Astrocyte of the spinal cord (primary cell): ENCODE measurements at regions not wholly inside any gene's neighbourhood (a gene's known extent, or its start where the extent isn't known, plus 50 kb on each side); places are given as distances from the start of the nearest gene placed in this dataset.
"Not testable (repeated sequence)": the region's sequence is repeated elsewhere in the genome, so short reads cannot be mapped to it uniquely, and the experiment has no call there.

Source experiments
- DNase-seq: peaks from one replicate; pipeline ENCODE4 v3.0.0; 2011; ENCODE audit warnings: low read depth, low spot score
- H3K4me3 ChIP-seq: 2 replicates; pipeline ENCODE4 v1.5.1; 2011; ENCODE audit warnings: low read depth, mild to moderate bottlenecking, low read length, moderate library complexity
- in situ Hi-C: cut with HindIII; loops from 2 replicates; pipeline ENCODE4 v1.10.0; 2017; ENCODE audit warnings: low sequenced_read_pairs
- TF ChIP-seq, protein P1 (sequence below): IDR thresholded peaks from 2 replicates; pipeline ENCODE4 v1.5.1; 2012; ENCODE audit warnings: low read depth, mild to moderate bottlenecking, low read length, inconsistent platforms

DNA sequence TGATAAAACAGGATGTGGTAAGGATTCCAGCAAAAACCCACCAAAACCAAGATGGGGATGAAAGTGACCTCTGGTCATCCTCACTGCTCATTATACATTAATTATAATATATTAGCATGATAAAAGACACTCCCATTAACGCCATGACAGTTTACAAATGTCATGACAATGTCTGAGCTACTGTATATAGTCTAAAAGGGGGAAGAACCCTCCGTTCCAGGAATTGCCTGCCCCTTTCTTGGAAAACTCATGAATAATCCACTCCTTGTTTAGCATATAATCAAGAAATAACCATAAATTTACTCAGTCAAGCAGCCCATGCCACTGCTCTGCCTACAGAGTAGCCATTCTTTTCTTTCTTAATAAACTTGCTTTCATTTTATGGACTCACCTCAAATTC is 96.4 kb upstream of the VLDLR start:
- TF ChIP-seq, protein P1, sequence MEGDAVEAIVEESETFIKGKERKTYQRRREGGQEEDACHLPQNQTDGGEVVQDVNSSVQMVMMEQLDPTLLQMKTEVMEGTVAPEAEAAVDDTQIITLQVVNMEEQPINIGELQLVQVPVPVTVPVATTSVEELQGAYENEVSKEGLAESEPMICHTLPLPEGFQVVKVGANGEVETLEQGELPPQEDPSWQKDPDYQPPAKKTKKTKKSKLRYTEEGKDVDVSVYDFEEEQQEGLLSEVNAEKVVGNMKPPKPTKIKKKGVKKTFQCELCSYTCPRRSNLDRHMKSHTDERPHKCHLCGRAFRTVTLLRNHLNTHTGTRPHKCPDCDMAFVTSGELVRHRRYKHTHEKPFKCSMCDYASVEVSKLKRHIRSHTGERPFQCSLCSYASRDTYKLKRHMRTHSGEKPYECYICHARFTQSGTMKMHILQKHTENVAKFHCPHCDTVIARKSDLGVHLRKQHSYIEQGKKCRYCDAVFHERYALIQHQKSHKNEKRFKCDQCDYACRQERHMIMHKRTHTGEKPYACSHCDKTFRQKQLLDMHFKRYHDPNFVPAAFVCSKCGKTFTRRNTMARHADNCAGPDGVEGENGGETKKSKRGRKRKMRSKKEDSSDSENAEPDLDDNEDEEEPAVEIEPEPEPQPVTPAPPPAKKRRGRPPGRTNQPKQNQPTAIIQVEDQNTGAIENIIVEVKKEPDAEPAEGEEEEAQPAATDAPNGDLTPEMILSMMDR = no peak
- in situ Hi-C loops = no loop called here
- no peak for DNase-seq
- no peak overlapping the region for H3K4me3 ChIP-seq

DNA sequence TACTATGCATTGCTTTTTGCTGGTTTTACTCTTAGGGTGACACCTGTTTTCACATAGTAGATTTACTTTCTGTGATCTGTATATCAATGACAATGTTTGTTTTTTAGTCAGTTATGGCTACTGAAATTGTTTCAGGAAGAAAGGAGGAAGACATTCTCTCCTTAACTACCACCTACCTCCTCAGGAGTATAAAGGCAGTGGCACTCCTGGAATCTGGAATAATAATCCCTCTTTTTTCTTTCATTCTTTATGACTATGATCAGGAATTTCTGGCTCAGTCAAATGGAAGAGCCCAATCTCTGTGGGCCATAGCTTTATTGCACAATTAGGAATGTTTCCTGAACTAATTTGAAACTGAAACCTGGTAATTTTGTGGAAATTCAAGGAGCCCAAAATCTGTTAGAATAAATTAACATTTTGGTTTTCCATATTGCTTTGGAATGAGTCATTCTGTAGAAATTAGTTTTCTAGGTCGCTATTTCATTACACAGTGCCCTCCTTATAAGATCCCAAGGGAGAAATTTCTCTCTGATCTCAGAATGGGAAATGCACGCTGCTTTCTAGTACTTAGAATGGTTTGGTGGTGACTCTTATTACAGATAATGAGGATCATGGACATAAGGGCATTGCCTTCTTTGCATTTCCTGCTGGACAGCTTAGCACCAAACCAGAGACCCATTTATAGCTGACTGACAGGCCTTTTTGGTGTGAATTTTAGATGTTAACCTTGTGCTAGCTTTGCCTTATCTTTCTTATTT is 95.3 kb upstream of the VLDLR start:
- H3K4me3 ChIP-seq = no peak overlapping the region
- TF ChIP-seq, protein P1 = no peak
- in situ Hi-C loops = no loop called here
- no peak for DNase-seq

DNA sequence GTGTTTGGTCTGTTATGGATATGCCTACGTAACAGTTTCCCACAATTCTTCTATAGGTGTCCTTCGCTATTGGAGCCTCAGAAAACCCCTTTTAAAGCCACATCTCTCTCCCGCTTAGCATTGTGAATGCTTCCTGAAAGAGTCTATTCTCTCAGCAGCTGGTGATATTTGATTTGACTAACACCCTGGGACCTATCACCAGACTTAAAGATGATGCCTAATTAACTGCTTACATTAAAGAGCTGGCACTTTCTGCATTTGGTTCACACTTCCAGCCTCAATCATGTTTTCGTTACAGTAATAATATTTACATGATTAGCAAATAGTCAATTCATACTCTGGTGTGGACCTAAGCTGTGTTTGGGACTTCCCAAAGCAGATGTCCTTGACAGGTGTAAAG is 90.1 kb upstream of the VLDLR start:
- no peak overlapping the region for H3K4me3 ChIP-seq
- TF ChIP-seq, protein P1 = no peak
- in situ Hi-C loops = no loop called here
- no peak for DNase-seq

DNA sequence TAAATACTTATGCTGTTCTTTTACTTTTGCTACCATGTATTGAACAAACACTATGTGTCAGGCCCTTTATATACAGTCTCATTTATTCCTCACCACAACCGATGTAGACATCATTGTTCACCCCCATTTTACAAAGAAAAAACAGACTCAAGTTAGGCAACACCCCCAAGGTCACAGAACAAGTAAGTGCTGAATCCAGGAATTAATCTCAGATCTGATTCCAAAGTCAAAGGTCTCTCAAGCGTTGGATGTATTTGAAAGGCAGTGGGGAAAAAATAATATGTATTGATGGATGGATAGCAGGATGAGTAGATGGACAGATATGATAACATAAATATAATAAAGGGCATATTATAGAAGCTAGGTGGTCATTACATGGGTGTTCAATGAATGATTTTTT is 85.1 kb upstream of the VLDLR start:
- DNase-seq = no peak
- in situ Hi-C loops = no loop called here
- TF ChIP-seq, protein P1 = no peak
- no peak overlapping the region for H3K4me3 ChIP-seq

DNA sequence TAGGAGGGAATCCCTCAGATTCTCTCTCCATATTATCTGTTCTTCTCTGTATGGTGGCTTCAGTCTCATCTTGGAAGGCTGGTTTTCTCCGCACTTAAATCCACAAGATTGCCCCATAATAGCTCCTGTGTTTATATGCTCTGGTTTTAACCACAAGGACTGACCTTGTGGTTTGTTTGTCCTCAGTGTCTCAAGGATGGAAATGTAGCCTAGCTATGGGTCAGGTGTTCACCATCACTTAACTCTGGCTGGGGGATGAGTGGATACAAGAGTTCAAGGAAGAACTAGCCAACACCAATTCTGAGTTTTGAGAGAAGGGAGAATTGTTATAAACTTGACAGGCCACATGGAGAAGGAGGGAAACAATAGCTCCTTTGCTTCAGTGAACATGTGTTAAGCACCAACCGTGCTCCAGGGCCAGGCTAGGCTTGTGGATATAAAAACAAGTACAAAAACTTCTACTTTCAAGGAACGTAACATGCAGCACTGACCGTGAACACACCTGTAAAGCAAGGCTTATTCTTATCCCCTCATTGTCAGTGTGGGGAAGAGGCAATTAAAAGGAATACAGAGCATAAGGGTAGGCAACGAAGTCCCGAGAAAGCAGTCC is 75.6 kb upstream of the VLDLR start:
- TF ChIP-seq, protein P1 = no peak
- no peak for DNase-seq
- in situ Hi-C loops = no loop called here
- no peak overlapping the region for H3K4me3 ChIP-seq

DNA sequence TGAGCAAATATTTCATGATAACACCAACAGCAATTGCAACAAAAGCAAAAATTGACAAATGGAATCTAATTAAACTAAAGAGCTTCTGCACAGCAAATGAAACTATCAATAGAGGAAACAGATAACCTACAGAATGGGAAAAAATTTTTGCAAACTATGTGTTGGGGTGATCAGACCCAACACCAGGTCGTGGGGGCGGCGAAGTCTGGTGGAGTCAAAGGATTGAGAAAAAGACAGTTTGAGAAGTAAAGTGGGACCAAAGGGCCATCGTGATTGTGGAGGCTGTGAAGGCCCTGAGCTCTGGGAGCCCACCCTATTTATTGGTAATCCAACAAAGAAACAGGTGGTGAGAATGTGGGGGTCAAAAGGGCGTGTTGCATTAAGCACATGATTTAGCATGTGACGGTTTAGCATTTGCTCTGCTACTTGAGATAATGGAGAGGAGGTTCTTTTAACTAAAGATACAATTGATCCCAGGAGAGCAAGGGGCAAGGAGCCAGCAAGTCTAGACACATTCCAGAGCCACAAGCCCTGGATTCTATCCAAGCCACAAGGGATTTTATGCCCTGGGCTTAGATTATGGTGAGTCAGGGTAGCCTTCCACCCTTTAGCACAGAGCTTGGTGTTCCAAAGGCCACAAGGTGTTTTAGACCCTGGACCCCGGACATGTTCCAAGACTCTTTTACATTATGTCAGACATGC is 65.5 kb upstream of the VLDLR start:
- in situ Hi-C loops, H3K4me3 ChIP-seq: not testable (repeated sequence)
- peak; percentile 36 for DNase-seq

DNA sequence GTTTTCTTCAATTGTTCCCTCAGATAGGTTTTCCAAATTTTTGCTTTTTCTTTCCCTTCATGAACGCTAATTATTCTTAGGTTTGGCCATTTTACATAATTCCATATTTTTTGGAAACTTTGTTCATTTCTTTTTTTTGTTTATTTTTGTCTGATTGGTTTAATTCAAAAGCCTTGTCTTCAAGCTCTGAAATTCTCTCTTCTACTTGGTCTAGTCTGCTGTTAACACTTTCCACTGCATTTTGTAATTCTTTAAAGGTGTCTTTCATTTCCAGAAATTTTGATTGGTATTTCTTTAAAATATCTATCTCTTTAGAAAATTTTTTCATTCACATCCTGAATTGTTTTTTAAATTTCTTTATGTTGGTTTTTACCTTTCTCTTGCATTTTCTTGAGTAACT is 63.9 kb upstream of the VLDLR start:
- H3K4me3 ChIP-seq = no peak overlapping the region
- no peak for DNase-seq
- in situ Hi-C loops = no loop called here
- TF ChIP-seq, protein P1 = no peak
